MCF 10A (cell line): ENCODE measurements at regions not wholly inside any gene's neighbourhood (a gene's known extent, or its start where the extent isn't known, plus 50 kb on each side); places are given as distances from the start of the nearest gene placed in this dataset.

Experiments used
- BruUV-seq: library from RNA; stranded (reverse); fragments of 400-500 nt; replicated peaks from 2 replicates; lab custom pipeline; 2021; lab: Mats Ljungman, UMichigan
- CTCF ChIA-PET: fragments of 300-600 bp; sonication (Branson Sonifier 250); formaldehyde crosslinking; extraction: SDS; loops from one replicate; lab custom pipeline; 2021; ENCODE audit warnings: antibody characterized with exemption, inconsistent platforms; lab: Yijun Ruan, JAX
- POLR2A ChIA-PET: fragments of 300-600, 350-650 bp; sonication (Branson Sonifier 250); formaldehyde crosslinking; extraction: SDS; loops from one replicate; lab custom pipeline; 2020; ENCODE audit warnings: antibody characterized with exemption, inconsistent platforms; lab: Yijun Ruan, JAX
- DNase-seq: peaks from one replicate; pipeline ENCODE4 v3.0.0-alpha.2; 2018; ENCODE audit not compliant: unreplicated experiment
- H3K27ac Mint-ChIP-seq: one replicate; pipeline ENCODE4 v1.8.0; 2022; ENCODE audit warnings: mild to moderate bottlenecking, low read depth, mixed read lengths; ENCODE audit not compliant: unreplicated experiment
- H3K27me3 Mint-ChIP-seq: one replicate; pipeline ENCODE4 v1.8.0; 2022; ENCODE audit warnings: mixed read lengths; ENCODE audit not compliant: insufficient read depth, unreplicated experiment
- H3K36me3 Mint-ChIP-seq: one replicate; pipeline ENCODE4 v1.8.0; 2022; ENCODE audit warnings: mild to moderate bottlenecking, moderate library complexity, mixed read lengths; ENCODE audit not compliant: insufficient read depth, unreplicated experiment
- H3K4me1 Mint-ChIP-seq: one replicate; pipeline ENCODE4 v1.8.0; 2022; ENCODE audit warnings: mixed read lengths; ENCODE audit not compliant: insufficient read depth, unreplicated experiment
- H3K4me3 Mint-ChIP-seq: one replicate; pipeline ENCODE4 v1.8.0; 2022; ENCODE audit warnings: mild to moderate bottlenecking, moderate library complexity, mixed read lengths; ENCODE audit not compliant: unreplicated experiment
- H3K9me3 Mint-ChIP-seq: one replicate; pipeline ENCODE4 v1.8.0; 2022; ENCODE audit warnings: mixed read lengths; ENCODE audit not compliant: unreplicated experiment
- CTCF ChIP-seq: fragments of 200-600 bp; IDR thresholded peaks from one replicate; pipeline ENCODE4 v1.8.0; 2022; ENCODE audit warnings: antibody characterized with exemption, mild to moderate bottlenecking; ENCODE audit not compliant: unreplicated experiment
- intact Hi-C: fragments of 100-400 bp; cut with micrococcal nuclease; formaldehyde crosslinking; loops from 2 replicates; pipeline ENCODE4 v1.14.1; 2022

- no peak overlapping the region for H3K4me3 Mint-ChIP-seq
- ChIA-PET POLR2A (interaction anchor here (0.7 kb wide), 1 partner anchor 52 kb away, joined by 3 read pairs; no protein-coding TSS in a partner anchor), CTCF (interaction anchor here (0.6 kb wide), 1 partner anchor 66 kb away, joined by 3 read pairs; no protein-coding TSS in a partner anchor)
- intact Hi-C loops = no loop called here
- DNase-seq = no peak
- no peaks in the 10 kb centered on the region for H3K27me3 Mint-ChIP-seq
- H3K9me3 Mint-ChIP-seq = no peaks in the 10 kb centered on the region
- peaks cover 5% of the 10 kb centered on the region for H3K36me3 Mint-ChIP-seq
- no peak overlapping the region for H3K27ac Mint-ChIP-seq
- no peak for TF ChIP-seq CTCF
- BruUV-seq = no TSS peak
- H3K4me1 Mint-ChIP-seq = no peaks in the 10 kb centered on the region
Observed at GRCh38 chr6:149225370-149225769, 92.1 kb upstream of the TAB2 start.

GRCh38 chr6:149225946-149226345 lies 91.6 kb upstream of the TAB2 start:
- no peaks in the 10 kb centered on the region for H3K4me1 Mint-ChIP-seq
- DNase-seq = no peak
- CTCF ChIA-PET = no interaction called here
- no peak overlapping the region for H3K4me3 Mint-ChIP-seq
- no peak for TF ChIP-seq CTCF
- peaks cover 5% of the 10 kb centered on the region for H3K36me3 Mint-ChIP-seq
- intact Hi-C loops = no loop called here
- H3K27ac Mint-ChIP-seq = no peak overlapping the region
- H3K9me3 Mint-ChIP-seq = no peaks in the 10 kb centered on the region
- no peaks in the 10 kb centered on the region for H3K27me3 Mint-ChIP-seq
- no TSS peak for BruUV-seq
- POLR2A ChIA-PET = interaction anchor here (0.6 to 0.7 kb wide), 2 partner anchors 51 to 1020 kb away, joined by 3 read pairs; no protein-coding TSS in a partner anchor

- Mint-ChIP-seq H3K4me3 (no peak overlapping the region), H3K36me3 (peaks cover 5% of the 10 kb centered on the region), H3K27ac (no peak overlapping the region), H3K4me1 (peaks cover 6% of the 10 kb centered on the region), H3K27me3 (no peaks in the 10 kb centered on the region), H3K9me3 (no peaks in the 10 kb centered on the region)
- TF ChIP-seq CTCF = no peak
- intact Hi-C loops = no loop called here
- no peak for DNase-seq
- ChIA-PET CTCF (no interaction called here), POLR2A (interaction anchor here (0.6 to 1.2 kb wide), 2 partner anchors 12 to 74 kb away, joined by 4 to 6 read pairs; no protein-coding TSS in a partner anchor)
- BruUV-seq = no TSS peak
Observed at GRCh38 chr6:149227796-149228195, 89.7 kb upstream of the TAB2 start.

- no TSS peak for BruUV-seq
- intact Hi-C loops = no loop called here
- no peaks in the 10 kb centered on the region for H3K27me3 Mint-ChIP-seq
- DNase-seq = no peak
- no peak overlapping the region for H3K4me3 Mint-ChIP-seq
- H3K4me1 Mint-ChIP-seq = peaks cover 13% of the 10 kb centered on the region
- ChIA-PET CTCF (no interaction called here), POLR2A (interaction anchor here (1.2 kb wide), 1 partner anchor 12 kb away, joined by 4 read pairs; no protein-coding TSS in a partner anchor)
- TF ChIP-seq CTCF = no peak
- no peaks in the 10 kb centered on the region for H3K9me3 Mint-ChIP-seq
- peaks cover 5% of the 10 kb centered on the region for H3K36me3 Mint-ChIP-seq
- H3K27ac Mint-ChIP-seq = no peak overlapping the region
Observed at GRCh38 chr6:149228311-149228955, 89.1 kb upstream of the TAB2 start.
